DND-41 (cell line): ENCODE measurements at regions not wholly inside any gene's neighbourhood (a gene's known extent, or its start where the extent isn't known, plus 50 kb on each side); places are given as distances from the start of the nearest gene placed in this dataset.

Experiments
- ATAC-seq: fragments of 200-7000 bp; cut with Tn5 transposase; 3 replicates; pipeline ENCODE4 v1.9.1; 2021; ENCODE audit warnings: low read depth; ENCODE audit not compliant: insufficient read depth
- DNase-seq: peaks from one replicate; pipeline ENCODE4 v3.0.0-alpha.2; 2020
- H2AFZ ChIP-seq: 2 replicates; pipeline ENCODE4 v1.6.0; 2012; ENCODE audit warnings: low read depth, low read length
- H3K27ac ChIP-seq: 2 replicates; pipeline ENCODE4 v1.5.1; 2012; ENCODE audit warnings: low read length, inconsistent platforms
- H3K27me3 ChIP-seq: fragments of 200-600 bp; sonication (generic); 2 replicates; pipeline ENCODE4 v1.6.0; 2012; ENCODE audit warnings: low read length, mild to moderate bottlenecking, inconsistent platforms; ENCODE audit not compliant: insufficient read depth, poor library complexity
- H3K36me3 ChIP-seq: 2 replicates; pipeline ENCODE4 v1.5.1; 2012; ENCODE audit warnings: low read length, inconsistent platforms; ENCODE audit not compliant: insufficient read depth
- H3K4me1 ChIP-seq: 2 replicates; pipeline ENCODE4 v1.5.1; 2012; ENCODE audit warnings: mild to moderate bottlenecking, low read length; ENCODE audit not compliant: insufficient read depth
- H3K4me2 ChIP-seq: 2 replicates; pipeline ENCODE4 v1.6.0; 2012; ENCODE audit warnings: mild to moderate bottlenecking, moderate library complexity, low read length, inconsistent platforms; ENCODE audit not compliant: insufficient read depth
- H3K4me3 ChIP-seq, 2 experiments: fragments of 200-600 bp in 1 of 2; shearing (Covaris generic) in 1 of 2; 2 replicates each; pipeline ENCODE4 v1.5.1; 2012 to 2016; ENCODE audit warnings: inconsistent platforms in 2 of 2, low read length in 2 of 2, mild to moderate bottlenecking in 2 of 2, low read depth in 1 of 2, moderate library complexity in 1 of 2
- H3K79me2 ChIP-seq: 2 replicates; pipeline ENCODE4 v1.6.0; 2012; ENCODE audit warnings: low read length, inconsistent platforms; ENCODE audit not compliant: insufficient read depth
- H3K9ac ChIP-seq: 2 replicates; pipeline ENCODE4 v1.6.0; 2012; ENCODE audit warnings: low read depth, mild to moderate bottlenecking, inconsistent platforms, low read length, moderate library complexity
- H3K9me3 ChIP-seq: 2 replicates; pipeline ENCODE4 v1.5.1; 2012; ENCODE audit warnings: low read length, moderate library complexity, mild to moderate bottlenecking, inconsistent platforms; ENCODE audit not compliant: insufficient read depth, severe bottlenecking
- H4K20me1 ChIP-seq: 2 replicates; pipeline ENCODE4 v1.6.0; 2012; ENCODE audit warnings: low read length; ENCODE audit not compliant: insufficient read depth
- EZH2 ChIP-seq: IDR thresholded peaks from 3 replicates; pipeline ENCODE4 v1.6.1; 2012; ENCODE audit warnings: borderline replicate concordance, low read depth, mild to moderate bottlenecking, moderate library complexity, low read length, inconsistent platforms; ENCODE audit not compliant: severe bottlenecking
- TF ChIP-seq, protein P1 (sequence below): IDR thresholded peaks from 2 replicates; pipeline ENCODE4 v1.5.1; 2012; ENCODE audit warnings: borderline replicate concordance, low read length, moderate library complexity, mild to moderate bottlenecking; ENCODE audit not compliant: poor library complexity, severe bottlenecking; ENCODE audit errors: extremely low read depth

DNA sequence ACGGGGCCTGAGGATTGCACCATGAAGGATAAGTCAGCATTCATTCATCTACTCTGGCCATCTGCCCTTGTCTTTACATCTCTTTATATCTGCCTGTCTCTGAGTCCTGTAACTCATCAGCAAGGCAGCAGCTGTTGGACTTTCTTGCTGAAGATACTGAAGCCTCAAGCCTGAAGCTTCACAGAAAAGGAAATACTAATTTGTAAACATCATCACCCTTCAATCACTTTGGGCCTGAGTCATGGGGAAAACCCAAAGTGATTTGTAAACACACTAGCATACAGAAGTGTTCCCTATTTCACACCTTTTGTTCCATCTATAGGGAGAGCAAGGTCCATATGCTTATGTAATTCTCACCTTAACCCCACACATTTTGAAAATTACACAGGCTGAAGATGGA is 928.2 kb downstream of the EPHA3 start:
- Histone ChIP-seq H4K20me1 (no peaks in the 10 kb centered on the region), H2AFZ (no peak overlapping the region), H3K79me2 (no peaks in the 10 kb centered on the region), H3K9ac (no peak overlapping the region), H3K36me3 (no peaks in the 10 kb centered on the region), H3K27me3 (no peaks in the 10 kb centered on the region), H3K9me3 (no peaks in the 10 kb centered on the region), H3K4me3 (no peak overlapping the region), H3K27ac (no peak overlapping the region), H3K4me1 (no peaks in the 10 kb centered on the region), H3K4me2 (no peak overlapping the region)
- no peak for TF ChIP-seq EZH2
- TF ChIP-seq, protein P1, sequence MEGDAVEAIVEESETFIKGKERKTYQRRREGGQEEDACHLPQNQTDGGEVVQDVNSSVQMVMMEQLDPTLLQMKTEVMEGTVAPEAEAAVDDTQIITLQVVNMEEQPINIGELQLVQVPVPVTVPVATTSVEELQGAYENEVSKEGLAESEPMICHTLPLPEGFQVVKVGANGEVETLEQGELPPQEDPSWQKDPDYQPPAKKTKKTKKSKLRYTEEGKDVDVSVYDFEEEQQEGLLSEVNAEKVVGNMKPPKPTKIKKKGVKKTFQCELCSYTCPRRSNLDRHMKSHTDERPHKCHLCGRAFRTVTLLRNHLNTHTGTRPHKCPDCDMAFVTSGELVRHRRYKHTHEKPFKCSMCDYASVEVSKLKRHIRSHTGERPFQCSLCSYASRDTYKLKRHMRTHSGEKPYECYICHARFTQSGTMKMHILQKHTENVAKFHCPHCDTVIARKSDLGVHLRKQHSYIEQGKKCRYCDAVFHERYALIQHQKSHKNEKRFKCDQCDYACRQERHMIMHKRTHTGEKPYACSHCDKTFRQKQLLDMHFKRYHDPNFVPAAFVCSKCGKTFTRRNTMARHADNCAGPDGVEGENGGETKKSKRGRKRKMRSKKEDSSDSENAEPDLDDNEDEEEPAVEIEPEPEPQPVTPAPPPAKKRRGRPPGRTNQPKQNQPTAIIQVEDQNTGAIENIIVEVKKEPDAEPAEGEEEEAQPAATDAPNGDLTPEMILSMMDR, result no peak
- DNase-seq (no peak), ATAC-seq (no peak)

DNA sequence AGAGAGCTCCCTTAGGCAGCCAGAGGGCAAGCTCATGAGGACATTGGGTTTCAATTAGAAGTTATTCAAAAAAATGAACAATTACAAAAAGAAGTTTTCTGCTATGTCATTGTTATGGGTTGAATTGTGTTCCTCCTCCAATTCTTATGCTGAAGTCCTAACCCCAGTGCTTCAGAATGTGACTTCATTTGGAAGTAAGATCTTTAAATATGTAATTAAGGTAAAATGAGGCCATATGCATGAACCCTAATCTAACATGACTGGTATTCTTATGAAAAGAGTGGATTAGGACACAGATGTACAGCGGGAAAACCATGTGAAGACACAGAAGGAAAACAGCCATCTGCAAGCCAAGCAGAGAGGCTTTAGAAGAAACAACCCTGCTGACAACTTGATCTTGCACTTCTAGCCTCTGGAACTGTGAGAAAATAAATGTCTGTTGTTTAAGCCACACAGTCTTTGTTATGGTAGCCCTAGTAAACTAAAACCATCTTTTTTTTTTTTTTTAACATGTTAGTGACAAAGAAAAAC is 929.6 kb downstream of the EPHA3 start:
- H2AFZ ChIP-seq, result 0 out of 2 replicates have a peak overlapping the region, but pooled peaks have one; percentile 40
- H4K20me1 ChIP-seq, result no peaks in the 10 kb centered on the region
- H3K27me3 ChIP-seq, result no peaks in the 10 kb centered on the region
- H3K4me1 ChIP-seq, result no peaks in the 10 kb centered on the region
- no peaks in the 10 kb centered on the region for H3K79me2 ChIP-seq
- no peak overlapping the region for H3K9ac ChIP-seq
- no peak for DNase-seq
- no peak overlapping the region for H3K27ac ChIP-seq
- H3K36me3 ChIP-seq, result no peaks in the 10 kb centered on the region
- TF ChIP-seq, protein P1, result no peak
- TF ChIP-seq EZH2, result no peak
- ATAC-seq, result no peak
- no peak overlapping the region for H3K4me2 ChIP-seq
- no peak overlapping the region for H3K4me3 ChIP-seq
- H3K9me3 ChIP-seq, result no peaks in the 10 kb centered on the region

DNA sequence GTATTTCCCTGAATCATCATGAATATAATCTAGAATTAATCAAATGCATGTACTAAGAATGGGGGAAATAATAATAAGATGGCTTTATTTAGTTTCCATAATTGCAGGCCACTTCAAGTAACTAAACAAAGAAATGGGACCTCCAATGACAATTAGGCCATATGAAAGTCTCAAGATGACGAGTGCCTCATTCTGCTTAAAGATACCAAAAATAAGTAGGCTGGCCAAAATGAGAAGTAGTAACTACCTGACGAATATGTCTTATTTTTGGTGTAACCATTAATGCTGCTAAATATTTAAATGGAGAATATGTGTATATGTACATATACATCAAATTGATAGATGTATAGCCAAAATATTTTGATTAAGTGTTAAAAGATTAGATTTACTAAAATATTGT is 932.6 kb downstream of the EPHA3 start:
- Histone ChIP-seq H3K4me1 (no peaks in the 10 kb centered on the region), H3K9ac (no peak overlapping the region), H3K27ac (no peak overlapping the region), H3K27me3 (no peaks in the 10 kb centered on the region), H3K4me3 (no peak overlapping the region), H4K20me1 (no peaks in the 10 kb centered on the region), H3K9me3 (no peaks in the 10 kb centered on the region), H3K4me2 (no peak overlapping the region), H3K79me2 (no peaks in the 10 kb centered on the region), H2AFZ (no peak overlapping the region), H3K36me3 (no peaks in the 10 kb centered on the region)
- DNase-seq, result no peak
- no peak for ATAC-seq
- TF ChIP-seq EZH2, result no peak
- TF ChIP-seq, protein P1, result no peak

DNA sequence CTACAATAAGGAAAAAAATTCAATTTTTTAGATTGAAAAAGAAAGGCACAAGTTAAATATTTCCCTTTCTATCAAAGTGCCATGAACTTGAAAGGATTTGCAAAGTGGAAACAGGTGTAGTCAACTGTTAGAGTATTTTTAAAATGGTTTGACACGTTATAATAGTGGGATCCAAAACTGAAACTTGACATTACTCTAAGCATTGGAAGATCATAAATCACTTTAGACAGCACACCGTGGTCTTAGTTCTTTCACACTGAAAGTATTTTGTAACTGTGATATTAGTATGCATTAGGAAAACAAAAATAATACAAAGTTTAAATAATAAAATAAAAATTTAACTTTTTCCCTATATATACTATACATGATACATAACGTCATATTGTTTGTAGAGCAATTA is 933.1 kb downstream of the EPHA3 start:
- Histone ChIP-seq H2AFZ (no peak overlapping the region), H3K4me3 (no peak overlapping the region), H3K4me1 (no peaks in the 10 kb centered on the region), H3K4me2 (no peak overlapping the region), H3K36me3 (no peaks in the 10 kb centered on the region), H4K20me1 (no peaks in the 10 kb centered on the region), H3K27me3 (no peaks in the 10 kb centered on the region), H3K27ac (no peak overlapping the region), H3K9ac (no peak overlapping the region), H3K9me3 (no peaks in the 10 kb centered on the region), H3K79me2 (no peaks in the 10 kb centered on the region)
- TF ChIP-seq, protein P1, result no peak
- TF ChIP-seq EZH2, result no peak
- DNase-seq, result no peak
- no peak for ATAC-seq
